ENCODE measurements at regions not wholly inside any gene's neighbourhood (a gene's known extent, or its start where the extent isn't known, plus 50 kb on each side); places are given as distances from the start of the nearest gene placed in this dataset.

DNA sequence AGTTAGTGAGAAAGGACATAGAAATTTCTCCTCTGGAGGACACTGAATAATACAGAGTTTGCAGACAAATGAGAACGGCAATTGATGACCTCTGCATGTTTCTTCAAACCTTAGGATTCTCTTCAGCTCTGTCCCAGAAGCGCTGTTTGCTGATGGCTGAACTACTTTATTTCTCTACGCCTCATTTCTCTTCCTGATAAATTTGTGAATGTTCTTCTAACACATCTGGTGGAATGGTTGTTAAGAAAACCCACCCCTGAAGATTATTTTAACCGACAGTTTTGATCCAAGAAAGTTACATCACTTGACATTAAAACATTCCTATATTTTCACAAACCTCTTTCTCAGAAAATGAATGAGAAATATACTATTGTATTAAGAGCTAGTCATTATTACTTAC lies 1150.6 kb downstream of the DTWD2 start:
- intact Hi-C loops (cut with micrococcal nuclease) = no loop called here

DNA sequence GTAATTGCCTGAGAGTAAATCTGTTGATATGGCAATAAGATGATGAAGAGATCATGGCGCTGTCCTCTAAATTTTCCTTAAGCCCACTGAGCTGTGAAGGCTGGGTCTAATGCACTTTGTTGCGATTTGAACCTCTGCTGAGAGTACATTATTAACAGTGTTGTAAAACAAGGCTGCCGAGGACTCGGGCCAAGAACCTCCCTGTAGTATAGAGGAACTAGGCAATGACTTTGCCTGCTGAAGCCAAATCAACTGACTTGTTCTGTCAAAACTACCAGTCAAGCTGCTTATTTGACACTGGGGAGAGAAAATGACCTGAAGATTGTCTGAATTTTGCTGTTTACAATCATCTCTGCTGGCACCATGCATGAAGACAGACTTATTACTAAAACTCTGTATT lies 1154.7 kb downstream of the DTWD2 start:
- intact Hi-C loops (cut with micrococcal nuclease) = no loop called here

DNA sequence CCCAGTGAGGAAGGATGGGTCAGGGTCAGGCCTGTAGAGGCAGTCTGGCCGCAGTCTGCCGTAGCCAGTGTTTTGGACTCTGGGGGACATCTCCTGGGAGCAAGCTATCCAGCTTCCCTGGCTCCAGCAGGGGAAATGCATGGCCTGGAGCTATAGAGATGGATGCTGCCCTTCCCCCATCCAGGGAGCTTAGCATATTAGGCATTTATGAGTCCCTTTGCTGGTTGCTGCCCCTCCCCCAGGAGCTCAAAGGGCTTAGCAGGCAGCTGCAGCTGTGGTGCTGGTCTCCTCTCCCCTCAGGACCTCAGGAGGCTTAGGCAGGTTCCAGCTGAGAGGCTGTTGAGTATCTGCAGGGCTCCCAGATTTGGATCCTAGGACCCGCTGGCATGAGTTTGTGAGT lies 1158.7 kb downstream of the DTWD2 start:
- intact Hi-C loops (cut with micrococcal nuclease) = no loop called here

DNA sequence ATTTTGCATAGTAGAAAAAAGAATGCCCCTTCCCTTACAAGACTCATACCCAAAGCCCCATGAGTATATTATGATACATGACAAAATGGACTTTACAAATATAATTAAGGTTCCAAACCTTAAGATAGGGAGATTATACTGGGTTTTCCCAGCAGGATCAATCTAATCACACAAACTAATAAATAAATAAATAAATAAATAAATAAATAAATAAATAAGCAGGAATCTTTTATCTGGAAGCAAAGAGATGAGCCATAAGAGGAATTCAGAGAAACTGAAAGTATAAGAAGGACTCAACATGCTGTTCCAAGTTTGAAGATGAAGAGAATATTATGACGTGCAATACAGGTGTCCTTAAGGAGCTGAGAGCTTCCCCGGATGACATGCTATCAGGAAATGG lies 1174.5 kb downstream of the DTWD2 start:
- intact Hi-C loops (cut with micrococcal nuclease) = no loop called here

DNA sequence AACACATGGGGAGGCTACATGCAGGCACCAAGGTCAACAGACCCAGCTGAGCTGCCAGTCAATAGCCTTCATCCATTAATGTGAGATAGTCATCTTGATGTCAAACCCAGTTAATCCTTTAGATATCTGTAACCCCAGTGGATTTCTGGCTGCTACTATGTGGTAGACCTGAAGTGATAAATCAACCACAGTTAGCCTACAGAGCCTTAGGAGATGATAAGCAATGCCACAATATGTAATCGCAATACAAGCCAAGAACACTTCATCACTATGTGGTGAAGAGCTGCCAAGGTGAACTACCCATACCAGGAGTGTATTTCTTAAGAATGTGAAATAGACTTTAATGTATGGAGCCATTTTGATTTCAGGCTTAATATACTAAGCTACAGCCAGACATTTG lies 1175.5 kb downstream of the DTWD2 start:
- intact Hi-C loops (cut with micrococcal nuclease) = no loop called here

DNA sequence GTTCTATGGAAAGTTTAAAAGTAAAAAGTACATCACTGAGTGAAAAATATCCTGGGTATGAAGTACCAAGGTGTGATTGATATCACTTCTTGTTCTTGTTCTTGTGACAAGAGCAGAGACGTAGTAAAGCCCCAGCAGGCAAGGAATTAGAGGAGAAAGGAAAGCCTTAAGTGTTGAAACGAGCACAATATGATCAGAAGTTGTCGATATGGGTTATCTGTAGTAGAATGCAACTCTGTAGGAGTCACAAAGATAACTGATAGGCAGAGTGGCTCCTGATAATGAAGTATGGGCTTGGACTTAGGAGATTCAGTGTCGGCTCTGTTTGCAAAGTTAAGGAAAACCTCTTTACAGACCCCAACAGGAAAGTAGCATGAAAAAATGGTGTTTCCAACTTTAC lies 1179.1 kb downstream of the DTWD2 start:
- intact Hi-C loops (cut with micrococcal nuclease) = no loop called here

DNA sequence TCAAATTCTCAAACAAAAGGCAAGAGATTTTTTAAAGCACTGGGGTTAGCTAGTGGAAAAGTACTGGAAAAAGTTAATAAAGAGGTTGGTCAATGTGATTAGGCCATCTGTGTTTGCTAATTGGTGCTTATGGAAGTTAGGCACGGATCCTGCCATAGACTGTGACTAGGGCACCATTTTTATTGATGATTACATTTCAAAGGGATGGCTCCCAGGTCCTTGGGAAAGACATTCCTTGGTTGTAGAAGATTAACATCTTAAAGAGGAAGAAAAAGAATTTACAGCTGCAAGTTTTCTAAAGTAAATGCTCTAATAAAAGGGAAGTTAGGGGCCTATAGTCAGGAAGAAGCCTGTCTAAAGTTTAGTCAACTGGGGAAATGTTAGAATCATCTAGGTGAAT lies 1183.3 kb downstream of the DTWD2 start:
- intact Hi-C loops (cut with micrococcal nuclease) = no loop called here

DNA sequence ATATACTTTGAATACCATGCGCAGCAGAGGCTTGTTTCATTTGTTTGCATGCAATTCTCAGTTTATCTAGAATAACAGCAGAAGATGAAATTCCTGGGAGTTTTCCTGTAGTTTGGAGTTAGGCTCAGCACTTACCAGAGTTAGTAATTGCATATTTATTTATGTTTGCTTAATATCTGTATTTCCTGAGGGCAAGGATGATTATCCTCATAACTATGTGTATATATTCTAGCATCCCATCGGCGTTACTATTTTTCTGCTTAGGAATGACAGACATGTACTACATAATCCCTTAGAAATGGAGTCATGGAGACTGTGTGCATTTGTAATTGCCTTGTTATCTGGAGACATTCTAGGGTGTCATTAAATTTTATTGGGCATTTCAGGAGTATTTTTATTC lies 1184.8 kb downstream of the DTWD2 start:
- intact Hi-C loops (cut with micrococcal nuclease) = no loop called here

DNA sequence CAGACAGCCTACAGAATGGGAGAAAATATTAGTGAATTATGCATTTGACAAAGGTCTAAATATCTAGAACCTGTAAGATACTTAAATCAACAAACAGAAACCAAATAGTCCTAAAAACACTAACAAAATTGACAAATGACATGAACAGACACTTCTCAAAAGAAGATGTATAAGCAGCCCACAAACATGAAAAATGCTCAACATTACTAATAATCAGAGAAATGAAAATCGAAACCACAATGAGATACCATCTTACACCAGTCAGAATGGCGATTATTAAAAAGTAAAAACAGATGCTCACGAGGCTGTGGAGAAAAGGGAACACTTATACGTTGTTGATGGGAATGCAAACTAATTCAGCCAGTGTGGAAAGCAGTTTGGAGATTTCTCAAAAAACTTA lies 1186.8 kb downstream of the DTWD2 start:
- intact Hi-C loops (cut with micrococcal nuclease) = no loop called here

DNA sequence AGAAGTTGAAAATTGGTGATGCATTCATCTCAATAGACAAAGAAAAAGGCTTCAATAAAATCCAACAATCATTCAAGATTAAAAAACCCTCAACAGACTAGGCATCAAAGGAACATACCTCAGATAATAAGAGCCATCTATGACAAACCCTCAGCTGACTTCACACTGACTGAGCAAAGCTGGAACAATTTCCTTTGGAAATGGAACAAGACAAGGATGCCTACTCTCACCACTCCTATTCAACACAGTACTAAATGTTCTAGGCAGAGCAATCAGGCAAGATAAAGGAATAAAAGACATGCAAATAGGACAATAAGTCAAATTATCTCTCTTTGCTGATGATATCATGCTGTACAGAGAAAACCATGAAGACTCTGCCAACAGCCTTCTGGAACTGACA lies 1188.1 kb downstream of the DTWD2 start:
- intact Hi-C loops (cut with micrococcal nuclease) = no loop called here

DNA sequence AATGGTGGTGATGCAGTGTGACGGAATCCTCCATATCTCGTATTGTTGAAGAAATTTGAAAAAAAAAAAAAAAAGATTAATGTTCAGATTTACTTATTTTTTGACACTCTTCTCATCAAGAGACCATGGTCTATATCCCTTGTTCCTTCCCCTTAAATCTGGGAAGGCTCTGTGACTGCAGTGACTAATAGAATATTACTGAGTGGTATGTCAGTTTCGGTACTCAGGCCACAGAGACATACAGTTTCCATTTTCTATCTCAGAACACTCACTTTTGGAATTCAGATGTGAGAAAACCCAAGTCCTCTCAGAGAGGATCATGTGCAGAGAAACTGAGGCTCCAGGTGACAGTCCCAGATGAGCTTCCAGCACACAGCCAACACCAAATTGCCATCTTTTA lies 1193.5 kb downstream of the DTWD2 start:
- intact Hi-C loops (cut with micrococcal nuclease) = no loop called here

DNA sequence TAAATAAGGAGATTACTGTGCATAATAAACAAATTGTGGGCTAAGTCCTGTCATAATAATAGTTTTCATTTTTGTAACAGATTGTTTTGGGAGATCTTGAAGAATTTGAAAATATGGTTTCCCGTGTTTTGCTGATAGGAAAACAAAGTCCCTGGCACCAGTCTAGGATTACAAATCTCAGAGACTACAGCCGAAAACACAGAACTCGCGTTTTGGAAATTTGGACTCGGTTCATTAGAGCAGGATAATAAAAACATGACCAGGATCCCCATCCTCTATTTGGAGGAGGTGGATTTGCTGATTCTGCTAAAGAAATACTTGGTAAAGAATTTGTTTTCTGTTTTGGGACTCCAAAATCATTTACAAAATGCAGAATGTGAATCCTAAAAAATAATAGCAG lies 1194.4 kb downstream of the DTWD2 start:
- intact Hi-C loops (cut with micrococcal nuclease) = no loop called here

DNA sequence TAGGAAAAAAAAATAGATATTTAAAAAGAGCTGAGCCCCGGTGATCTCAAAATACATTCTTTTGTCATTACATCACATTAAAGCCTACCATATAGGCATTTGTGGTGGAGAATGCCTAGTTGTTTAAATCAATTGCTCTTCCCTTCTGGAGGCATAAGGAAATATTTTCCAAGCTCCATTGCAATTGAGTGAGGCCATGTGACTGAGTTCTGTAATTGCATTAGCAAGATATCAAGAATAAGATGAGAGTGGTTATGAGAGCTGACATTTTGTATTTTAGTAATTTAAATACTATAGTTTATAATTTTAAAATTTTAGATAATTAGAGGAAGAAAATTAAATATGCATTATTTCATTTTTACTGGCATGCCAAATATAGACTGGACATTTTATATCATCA lies 1195.9 kb downstream of the DTWD2 start:
- intact Hi-C loops (cut with micrococcal nuclease) = no loop called here

DNA sequence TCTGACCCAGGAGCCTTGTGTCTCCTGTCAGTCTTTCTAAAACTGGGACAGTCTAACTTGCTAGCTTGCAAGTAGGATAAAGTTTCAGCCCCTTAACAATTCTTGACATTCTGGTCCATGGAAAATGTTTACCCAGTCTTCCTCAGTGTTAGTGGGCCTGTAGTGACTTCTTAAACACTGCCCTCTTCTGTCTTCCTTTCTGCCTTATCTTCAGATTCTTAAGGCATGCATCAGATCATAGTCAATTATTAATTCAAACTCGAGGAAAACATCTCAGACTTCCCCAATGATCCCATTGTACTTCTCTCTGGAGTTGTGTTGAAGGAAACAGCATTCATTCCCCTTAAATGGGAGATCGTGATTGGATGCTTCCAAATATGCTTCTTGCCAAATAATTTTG lies 1199.8 kb downstream of the DTWD2 start:
- intact Hi-C loops (cut with micrococcal nuclease) = no loop called here

DNA sequence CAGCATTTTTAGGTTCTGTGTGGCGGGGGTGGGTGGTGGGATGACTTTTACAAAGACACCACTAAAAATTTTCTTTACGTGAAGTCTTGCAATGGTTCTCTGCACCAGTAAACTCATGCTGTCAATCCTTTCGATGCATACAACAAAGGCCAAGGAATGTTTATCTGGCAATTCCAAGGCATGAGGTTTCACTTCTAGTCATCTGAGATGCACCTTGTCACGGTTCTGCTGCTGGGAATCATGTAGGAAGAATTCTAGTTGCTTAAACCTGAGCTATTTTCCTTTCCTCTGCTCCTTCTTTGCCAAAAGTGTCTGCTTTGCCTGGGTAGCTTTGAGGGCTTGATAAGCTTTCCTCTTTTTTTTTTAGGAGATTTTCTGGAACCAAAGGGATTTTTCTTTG lies 1204.5 kb upstream of the SEMA6A start:
- intact Hi-C loops (cut with micrococcal nuclease) = no loop called here

DNA sequence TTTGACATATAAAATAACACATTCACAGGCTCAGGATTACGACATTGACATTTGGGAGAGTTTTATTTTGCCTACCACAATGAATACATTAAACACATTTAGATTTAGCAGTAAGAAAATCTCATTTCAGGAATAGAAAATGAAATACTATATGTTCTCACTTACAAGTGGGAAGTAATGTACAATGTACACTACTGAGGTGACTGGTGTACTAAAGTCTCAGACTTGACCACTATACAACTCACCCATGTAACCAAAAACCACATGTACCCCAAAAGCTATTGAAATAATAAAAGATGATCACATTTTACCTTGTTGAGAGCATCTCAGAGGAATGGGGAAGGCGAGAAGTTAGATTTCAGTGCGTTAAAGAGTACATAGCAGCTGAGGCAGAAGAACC lies 1202.4 kb upstream of the SEMA6A start:
- intact Hi-C loops (cut with micrococcal nuclease) = no loop called here

DNA sequence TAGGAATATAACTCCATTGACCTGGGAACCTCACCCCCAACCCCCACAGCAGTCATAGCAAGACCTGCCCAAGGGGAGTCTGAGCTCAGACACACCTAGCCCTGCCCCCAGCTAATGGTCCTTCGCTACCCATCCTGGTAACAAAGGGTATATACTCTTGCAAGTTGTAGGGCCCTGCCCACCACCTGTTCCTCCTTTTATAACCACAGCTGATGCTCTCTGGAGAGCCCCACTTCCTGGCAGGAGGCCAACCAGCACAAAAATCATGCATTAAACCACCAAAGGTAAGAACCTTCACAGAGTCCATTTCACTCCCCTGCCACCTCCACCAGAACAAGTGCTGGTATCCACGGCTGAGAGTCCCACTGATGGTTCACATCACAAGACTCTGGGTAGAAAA lies 1195.3 kb upstream of the SEMA6A start:
- intact Hi-C loops (cut with micrococcal nuclease) = no loop called here

DNA sequence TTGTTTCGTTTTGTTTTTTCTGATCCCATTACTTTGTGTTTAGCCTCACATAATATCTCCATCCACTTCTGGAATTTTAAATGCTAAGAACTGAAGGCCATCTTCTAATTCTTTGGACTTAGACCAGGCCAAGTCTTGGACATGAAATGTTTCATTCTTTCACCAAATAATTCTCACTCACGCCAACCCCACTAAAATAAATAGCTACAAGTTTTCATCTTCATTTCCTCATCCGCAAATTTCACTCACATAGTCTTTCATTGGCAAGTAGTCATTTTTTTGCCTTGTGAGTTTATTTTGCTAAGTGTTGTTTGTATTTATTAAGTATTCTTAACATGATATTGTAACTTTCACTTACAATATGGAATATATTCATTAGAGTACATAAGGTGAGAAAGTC lies 1188.6 kb upstream of the SEMA6A start:
- intact Hi-C loops (cut with micrococcal nuclease) = no loop called here

DNA sequence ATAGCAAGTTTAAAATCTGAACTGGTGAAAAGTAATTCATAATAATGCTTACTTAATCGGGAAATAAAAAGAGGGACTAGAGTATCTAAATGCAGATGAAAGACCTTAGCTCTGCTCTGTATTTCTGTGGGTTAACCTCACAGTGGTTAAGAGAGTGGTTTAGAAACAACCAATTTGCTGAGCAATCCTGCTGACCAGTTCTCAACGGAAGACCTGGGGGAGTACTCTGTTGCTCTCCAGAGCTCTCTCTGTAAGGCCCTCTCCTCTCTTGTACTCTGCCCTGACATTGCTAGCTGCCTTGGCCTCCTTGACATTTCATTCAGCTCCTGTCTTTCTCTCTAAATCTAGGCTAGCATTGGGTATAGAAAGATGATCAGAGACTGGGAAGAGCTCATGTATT lies 1186.6 kb upstream of the SEMA6A start:
- intact Hi-C loops (cut with micrococcal nuclease) = no loop called here

DNA sequence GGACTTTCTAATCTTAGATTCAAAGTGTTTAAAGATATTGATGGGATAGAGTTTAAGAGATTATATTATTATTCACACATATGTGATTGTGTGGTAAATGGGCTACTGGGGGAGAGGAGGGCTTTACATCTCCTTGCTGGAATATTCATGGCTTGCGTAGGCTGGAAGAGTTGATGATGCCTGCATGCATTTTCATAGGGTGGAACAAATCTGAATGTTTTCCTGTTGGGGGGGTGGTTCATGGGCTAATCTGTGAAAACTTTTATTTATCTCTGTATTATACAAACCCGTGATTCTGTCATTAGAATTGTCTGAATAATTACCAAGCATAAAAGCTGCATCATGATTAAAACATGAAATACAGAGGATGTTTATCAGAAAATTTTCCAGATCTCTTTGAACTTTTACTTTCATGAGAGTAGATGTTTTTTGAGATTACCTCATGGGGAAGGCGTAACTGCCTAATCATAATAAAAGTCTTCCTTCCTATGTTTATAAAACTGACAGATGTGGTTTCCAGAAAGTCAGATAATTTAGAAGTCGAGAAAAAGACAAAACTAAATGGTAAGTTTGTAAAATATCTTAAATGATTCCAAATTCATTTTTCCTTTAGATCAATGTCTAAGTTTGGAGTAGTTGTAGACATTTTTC lies 1185.4 kb upstream of the SEMA6A start:
- intact Hi-C loops (cut with micrococcal nuclease) = no loop called here

DNA sequence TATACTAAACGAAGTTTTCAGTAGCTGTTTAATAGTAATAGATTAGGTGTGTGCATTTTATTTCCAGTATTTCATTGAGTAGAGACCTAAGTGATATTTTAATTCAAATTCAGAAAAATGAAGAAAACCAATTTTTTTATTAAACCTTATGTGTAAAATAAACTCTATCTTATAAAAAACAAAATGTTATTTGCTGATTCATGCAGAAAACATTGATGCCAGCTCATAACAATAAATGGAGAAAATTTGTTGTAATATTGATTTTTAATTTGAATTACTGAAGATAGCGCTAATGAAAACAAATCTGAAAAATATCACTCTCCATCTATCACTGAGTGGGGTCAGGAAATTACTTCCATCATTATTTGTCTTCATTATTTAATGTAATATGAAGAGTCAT lies 1177.8 kb upstream of the SEMA6A start:
- intact Hi-C loops (cut with micrococcal nuclease) = no loop called here

DNA sequence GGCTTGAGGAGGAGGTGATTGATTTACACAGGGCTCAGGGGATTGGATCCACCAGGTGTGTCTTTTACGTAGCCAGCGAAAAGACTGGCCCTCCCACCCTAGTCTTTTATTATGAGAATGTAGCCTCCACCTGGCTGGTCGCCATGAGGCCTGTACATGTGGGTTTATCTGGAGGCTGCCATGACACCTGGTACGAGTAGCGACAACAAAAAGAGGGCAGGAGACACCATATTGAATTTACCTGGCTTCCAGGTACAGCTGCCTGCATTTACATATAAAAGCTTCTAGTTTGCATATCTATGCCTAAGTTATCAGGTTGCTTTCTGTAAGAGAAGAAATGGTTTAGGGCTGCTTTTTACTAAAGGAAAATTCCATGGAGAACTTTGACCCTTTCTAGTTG lies 1173.7 kb upstream of the SEMA6A start:
- intact Hi-C loops (cut with micrococcal nuclease) = no loop called here

DNA sequence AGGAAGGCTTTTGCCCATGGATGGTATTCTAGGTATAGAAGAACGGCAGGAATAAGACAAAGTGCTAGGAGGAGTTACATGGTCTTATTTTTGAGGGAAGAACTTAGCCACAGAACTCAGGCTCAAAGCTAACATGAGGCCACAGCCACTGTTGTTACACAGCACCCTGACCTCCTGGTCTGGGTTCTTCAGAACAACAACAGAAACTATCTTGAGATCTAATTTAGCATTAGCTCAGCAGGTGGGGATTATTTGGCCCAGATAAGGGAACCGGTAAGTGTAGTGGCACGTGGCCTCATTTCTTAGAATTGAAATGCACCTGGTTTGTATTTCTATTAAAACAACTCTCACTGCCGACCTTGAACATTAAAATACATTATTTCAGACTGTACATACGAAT lies 1168.7 kb upstream of the SEMA6A start:
- intact Hi-C loops (cut with micrococcal nuclease) = no loop called here

DNA sequence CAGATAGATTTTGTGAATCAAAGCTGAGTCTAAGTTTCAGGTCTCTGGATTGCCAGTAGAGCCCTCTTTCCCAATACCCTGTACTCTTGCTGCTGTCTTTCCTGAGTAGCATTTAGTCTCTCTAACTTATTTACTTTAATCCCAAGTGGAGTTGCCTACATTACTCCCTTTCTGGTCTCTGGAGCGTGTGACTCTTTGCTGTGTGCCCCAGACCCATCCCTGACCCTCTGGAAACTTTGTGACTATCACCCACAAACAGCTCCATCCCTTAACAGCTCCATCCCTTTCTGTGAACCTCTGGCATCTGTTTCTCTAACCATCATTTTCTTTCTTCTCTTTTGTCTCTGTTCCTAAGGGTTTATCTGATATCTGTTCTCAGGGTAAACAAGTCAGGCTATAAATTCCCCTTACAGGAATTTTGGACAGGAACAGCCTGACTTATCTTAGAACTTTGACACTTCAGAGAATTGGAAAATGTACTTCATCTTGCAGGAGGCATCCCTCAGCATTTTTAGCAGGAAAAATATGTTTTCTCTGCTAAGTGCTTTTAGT lies 1167.1 kb upstream of the SEMA6A start:
- intact Hi-C loops (cut with micrococcal nuclease) = no loop called here
